Colonic mucosa (tissue), 4 donors: ENCODE measurements at regions not wholly inside any gene's neighbourhood (a gene's known extent, or its start where the extent isn't known, plus 50 kb on each side); places are given as distances from the start of the nearest gene placed in this dataset.

Experiments used
- DNase-seq: peaks from one replicate; pipeline ENCODE4 v3.0.0-alpha.2; 2020
- H3K27ac ChIP-seq: fragments of 200-600 bp; one replicate; pipeline ENCODE4 v1.8.0; 2021
- H3K27me3 ChIP-seq: fragments of 200-600 bp; one replicate; pipeline ENCODE4 v1.8.0; 2021
- H3K36me3 ChIP-seq: fragments of 200-600 bp; one replicate; pipeline ENCODE4 v1.8.0; 2021
- H3K4me1 ChIP-seq: fragments of 200-600 bp; one replicate; pipeline ENCODE4 v1.8.0; 2021; ENCODE audit warnings: mild to moderate bottlenecking
- H3K4me3 ChIP-seq: fragments of 200-600 bp; one replicate; pipeline ENCODE4 v1.8.0; 2021
- H3K9ac ChIP-seq, 2 donors: one replicate each; pipeline ENCODE4 v1.7.0; 2013; ENCODE audit warnings: control low read depth in 2 of 2, low read depth in 2 of 2, low read length in 2 of 2
- H3K9me3 ChIP-seq: fragments of 200-600 bp; one replicate; pipeline ENCODE4 v1.8.0; 2021
- CTCF ChIP-seq: fragments of 200-600 bp; IDR thresholded peaks from one replicate; pipeline ENCODE4 v1.8.0; 2022; ENCODE audit warnings: antibody characterized with exemption, mild to moderate bottlenecking
- intact Hi-C: fragments of 100-400 bp; cut with DNase I; formaldehyde crosslinking; loops from one replicate; pipeline ENCODE4 v1.14.1; 2022
- donor health status: healthy.
- donor health status: DM: no; HTN: no; CAD: no.
- donor health status: DM: no; HTN: no; CAD: no.

GRCh38 chr11:10931761-10932670 is 74.2 kb upstream of the ZBED5 start:
- Histone ChIP-seq H3K9me3 (no peaks in the 10 kb centered on the region), H3K27me3 (peaks cover 3% of the 10 kb centered on the region), H3K36me3 (no peaks in the 10 kb centered on the region), H3K9ac (peak overlapping the region; percentile 74 to 93), H3K27ac (peak overlapping the region; percentile 93), H3K4me1 (no peaks in the 10 kb centered on the region), H3K4me3 (peak overlapping the region; percentile 66)
- peak; percentile 58 for DNase-seq
- TF ChIP-seq CTCF, result no peak
- intact Hi-C loops, result loop anchor here (1.0 to 10.0 kb wide), 4 partner anchors 75 to 843 kb away; partner anchors contain the start of gene ZBED5

- Histone ChIP-seq H3K36me3 (no peaks in the 10 kb centered on the region), H3K27me3 (peaks cover 3% of the 10 kb centered on the region), H3K9ac (peak overlapping the region; percentile 74 to 93), H3K9me3 (no peaks in the 10 kb centered on the region), H3K27ac (peak overlapping the region; percentile 93), H3K4me1 (no peaks in the 10 kb centered on the region), H3K4me3 (peak overlapping the region; percentile 66)
- intact Hi-C loops, result loop anchor here (1.0 to 10.0 kb wide), 3 partner anchors 74 to 844 kb away; partner anchors contain the start of gene ZBED5
- peak; percentile 82 for DNase-seq
- TF ChIP-seq CTCF, result no peak
Observed at GRCh38 chr11:10930972-10931760, 73.3 kb upstream of the ZBED5 start.

GRCh38 chr11:10930224-10930971 is 72.5 kb upstream of the ZBED5 start:
- Histone ChIP-seq H3K4me1 (no peaks in the 10 kb centered on the region), H3K4me3 (peak overlapping the region; percentile 66), H3K27ac (peak overlapping the region; percentile 93), H3K9ac (peak overlapping the region; percentile 74 to 93), H3K27me3 (peaks cover 3% of the 10 kb centered on the region), H3K9me3 (no peaks in the 10 kb centered on the region), H3K36me3 (no peaks in the 10 kb centered on the region)
- intact Hi-C loops, result loop anchor here (5.0 to 10.0 kb wide), 2 partner anchors 73 to 844 kb away; partner anchors contain the start of gene ZBED5
- DNase-seq, result peak; percentile 42
- no peak for TF ChIP-seq CTCF

- no peaks in the 10 kb centered on the region for H3K9me3 ChIP-seq
- intact Hi-C loops, result no loop called here
- H3K9ac ChIP-seq, result peak overlapping the region in 1 of 2 donors; percentile 35
- no peaks in the 10 kb centered on the region for H3K4me1 ChIP-seq
- TF ChIP-seq CTCF, result no peak
- H3K36me3 ChIP-seq, result no peaks in the 10 kb centered on the region
- peak overlapping the region; percentile 73 for H3K27ac ChIP-seq
- peak; percentile 75 for DNase-seq
- no peak overlapping the region for H3K4me3 ChIP-seq
- peaks cover 3% of the 10 kb centered on the region for H3K27me3 ChIP-seq
Observed at GRCh38 chr11:10927538-10927937, 69.7 kb upstream of the ZBED5 start.

- H3K27ac ChIP-seq, result peak overlapping the region; percentile 73
- DNase-seq, result no peak
- H3K9ac ChIP-seq, result peak overlapping the region; percentile 12 to 35
- no peaks in the 10 kb centered on the region for H3K4me1 ChIP-seq
- no peak overlapping the region for H3K4me3 ChIP-seq
- no peak for TF ChIP-seq CTCF
- H3K36me3 ChIP-seq, result no peaks in the 10 kb centered on the region
- no peaks in the 10 kb centered on the region for H3K9me3 ChIP-seq
- intact Hi-C loops, result no loop called here
- H3K27me3 ChIP-seq, result peaks cover 3% of the 10 kb centered on the region
Observed at GRCh38 chr11:10926801-10927211, 69.0 kb upstream of the ZBED5 start.
